HCT116 (cell line): ENCODE measurements at regions not wholly inside any gene's neighbourhood (a gene's known extent, or its start where the extent isn't known, plus 50 kb on each side); places are given as distances from the start of the nearest gene placed in this dataset.

Source experiments
- ATAC-seq: fragments of 200-7000 bp; cut with Tn5 transposase; 2 replicates; pipeline ENCODE4 v1.9.1; 2020; ENCODE audit warnings: mild to moderate bottlenecking, moderate library complexity
- BruUV-seq: library from RNA; stranded (reverse); fragments of 400-500 nt; replicated peaks from 2 replicates; lab custom pipeline; 2021; lab: Mats Ljungman, UMichigan
- CTCF ChIA-PET: fragments of 300-600 bp; sonication (Branson Sonifier 250); formaldehyde crosslinking; loops from one replicate; lab custom pipeline; 2021; ENCODE audit warnings: antibody characterized with exemption; lab: Charles Lee
- POLR2A ChIA-PET: fragments of 300-600, 350-600 bp; sonication (Branson Sonifier 250); formaldehyde crosslinking; loops from one replicate; lab custom pipeline; 2021; ENCODE audit warnings: antibody characterized with exemption; lab: Charles Lee
- RAD21 ChIA-PET, 2 experiments: fragments of 300-600 bp; sonication (Branson Sonifier 250); formaldehyde crosslinking; loops; one replicate each; lab custom pipeline; 2023; ENCODE audit warnings: low total read pairs in 2 of 2; ENCODE audit not compliant: uncharacterized antibody in 2 of 2, unreplicated experiment in 2 of 2, low non-redundant PET in 1 of 2; lab: Charles Lee
- DNase-seq: peaks from one replicate; pipeline ENCODE4 v3.0.0-alpha.2; 2010; ENCODE audit warnings: low read depth, low spot score
- H2AFZ ChIP-seq: fragments of 200-600 bp; shearing (Covaris generic), sonication (generic); 2 replicates; pipeline ENCODE4 v1.6.1; 2017; ENCODE audit warnings: low read depth, mixed run types, mixed read lengths, antibody characterized with exemption, low read length; ENCODE audit not compliant: poor library complexity, severe bottlenecking
- H3K27ac ChIP-seq: 2 replicates; pipeline ENCODE4 v1.5.1; 2012; ENCODE audit warnings: low read depth, low read length
- H3K27me3 ChIP-seq: fragments of 200-600 bp; sonication (generic); 2 replicates; pipeline ENCODE4 v1.6.1; 2016; ENCODE audit warnings: mixed run types, low read length, mixed read lengths; ENCODE audit not compliant: insufficient read depth
- H3K36me3 ChIP-seq, 2 experiments: fragments of 200-500 bp in 1 of 2; fragments of 200-600 bp in 1 of 2; sonication (Bioruptor generic) in 1 of 2; sonication (generic) in 1 of 2; 2 replicates each; pipeline versions ENCODE4 v1.5.1 to v1.6.1; 2014 to 2016; ENCODE audit warnings: low read length in 2 of 2, inconsistent platforms in 1 of 2, mixed read lengths in 1 of 2, mixed run types in 1 of 2; ENCODE audit not compliant: insufficient read depth in 2 of 2, control insufficient read depth in 1 of 2
- H3K4me1 ChIP-seq, 2 experiments: fragments of 200-600 bp in 1 of 2; sonication (generic) in 1 of 2; 2 replicates each; pipeline versions ENCODE4 v1.5.1 to v1.6.1; 2012 to 2017; ENCODE audit warnings: low read length in 2 of 2, inconsistent platforms in 1 of 2, mild to moderate bottlenecking in 1 of 2, mixed read lengths in 1 of 2, mixed run types in 1 of 2, moderate library complexity in 1 of 2; ENCODE audit not compliant: insufficient read depth in 2 of 2, control insufficient read depth in 1 of 2
- H3K4me2 ChIP-seq: fragments of 200-600 bp; sonication (generic); 2 replicates; pipeline ENCODE4 v1.6.1; 2017; ENCODE audit warnings: mixed run types, low read length, mixed read lengths
- H3K4me3 ChIP-seq, 2 experiments: fragments of 200-600 bp in 1 of 2; sonication (generic) in 1 of 2; replicated peaks in 1 of 2; 2 replicates each; pipeline ENCODE4 v1.5.1; 2011 to 2016; ENCODE audit warnings: low read length in 2 of 2, control low read depth in 1 of 2, low read depth in 1 of 2, mild to moderate bottlenecking in 1 of 2, mixed read lengths in 1 of 2, mixed run types in 1 of 2
- H3K79me2 ChIP-seq: fragments of 200-600 bp; sonication (generic); 2 replicates; pipeline ENCODE4 v1.6.1; 2017; ENCODE audit warnings: mild to moderate bottlenecking, mixed run types, low read length, moderate library complexity, mixed read lengths; ENCODE audit not compliant: insufficient read depth
- H3K9ac ChIP-seq: fragments of 200-600 bp; sonication (generic); 2 replicates; pipeline ENCODE4 v1.6.1; 2016; ENCODE audit warnings: low read length, mixed read lengths
- H3K9me2 ChIP-seq: fragments of 200-600 bp; sonication (generic), shearing (Covaris generic); 2 replicates; pipeline ENCODE4 v1.6.1; 2017; ENCODE audit warnings: mixed run types, mild to moderate bottlenecking, moderate library complexity; ENCODE audit not compliant: insufficient read depth
- H3K9me3 ChIP-seq, 2 experiments: fragments of 200-500 bp in 1 of 2; fragments of 200-600 bp in 1 of 2; sonication (Bioruptor generic) in 1 of 2; sonication (generic) in 1 of 2; 2 replicates each; pipeline ENCODE4 v1.6.1; 2014 to 2017; ENCODE audit warnings: low read length in 2 of 2, mixed read lengths in 2 of 2, inconsistent platforms in 1 of 2, low read depth in 1 of 2, mild to moderate bottlenecking in 1 of 2, mixed run types in 1 of 2, moderate library complexity in 1 of 2; ENCODE audit not compliant: control insufficient read depth in 1 of 2, insufficient read depth in 1 of 2
- H4K20me1 ChIP-seq: fragments of 200-600 bp; sonication (generic), shearing (Covaris generic); 2 replicates; pipeline ENCODE4 v1.6.1; 2017; ENCODE audit warnings: mixed run types, mild to moderate bottlenecking, moderate library complexity; ENCODE audit not compliant: insufficient read depth
- CBX3 ChIP-seq: IDR thresholded peaks from 2 replicates; pipeline ENCODE4 v1.6.1; 2012; ENCODE audit warnings: low read depth
- CEBPB ChIP-seq: IDR thresholded peaks from 2 replicates; pipeline ENCODE4 v1.6.1; 2012; ENCODE audit warnings: low read depth
- CTCF ChIP-seq, 3 experiments: fragments of 200-600 bp in 1 of 3; sonication (generic) in 1 of 3; IDR thresholded peaks in 2 of 3; conservative IDR thresholded peaks in 1 of 3; 2 replicates each; pipeline ENCODE4 v1.5.1; 2012 to 2017; ENCODE audit warnings: low read depth in 2 of 3, low read length in 2 of 3, antibody characterized with exemption in 1 of 3, borderline replicate concordance in 1 of 3, control low read depth in 1 of 3, mild to moderate bottlenecking in 1 of 3, mixed read lengths in 1 of 3, mixed run types in 1 of 3, moderate library complexity in 1 of 3; ENCODE audit not compliant: insufficient read depth in 1 of 3
- ELF1 ChIP-seq: IDR thresholded peaks from 2 replicates; pipeline ENCODE4 v1.6.1; 2012; ENCODE audit warnings: low read depth, borderline replicate concordance
- EZH2 ChIP-seq: fragments of 200-600 bp; sonication (generic); IDR thresholded peaks from 2 replicates; pipeline ENCODE4 v1.6.1; 2017; ENCODE audit warnings: antibody characterized with exemption, mixed run types
- FOSL1 ChIP-seq: IDR thresholded peaks from 2 replicates; pipeline ENCODE4 v1.6.1; 2012; ENCODE audit warnings: low read depth
- JUND ChIP-seq: IDR thresholded peaks from 2 replicates; pipeline ENCODE4 v1.6.1; 2012
- POLR2A ChIP-seq: IDR thresholded peaks from 2 replicates; pipeline ENCODE4 v1.7.0; 2011; ENCODE audit warnings: borderline replicate concordance; ENCODE audit not compliant: insufficient read depth, insufficient read length; ENCODE audit errors: extremely low read depth
- POLR2AphosphoS5 ChIP-seq: IDR thresholded peaks from 2 replicates; pipeline ENCODE4 v1.6.1; 2011; ENCODE audit warnings: mild to moderate bottlenecking, low read depth, low read length, moderate library complexity
- RAD21 ChIP-seq: IDR thresholded peaks from 2 replicates; pipeline ENCODE4 v1.6.1; 2012; ENCODE audit warnings: low read depth, mild to moderate bottlenecking
- SP1 ChIP-seq: IDR thresholded peaks from 2 replicates; pipeline ENCODE4 v1.6.1; 2012; ENCODE audit warnings: low read depth
- TCF7L2 ChIP-seq: IDR thresholded peaks from 2 replicates; pipeline ENCODE4 v1.7.0; 2011; ENCODE audit warnings: borderline replicate concordance, inconsistent platforms; ENCODE audit not compliant: insufficient read depth, insufficient read length; ENCODE audit errors: extremely low read depth
- intact Hi-C: fragments of 100-400 bp; cut with micrococcal nuclease; formaldehyde crosslinking; loops from 2 replicates; pipeline ENCODE4 v1.10.0; 2022
- TF ChIP-seq, protein P1 (sequence below): IDR thresholded peaks from 2 replicates; pipeline ENCODE4 v1.6.1; 2012; ENCODE audit warnings: low read depth
- TF ChIP-seq, protein P2 (sequence below): IDR thresholded peaks from 2 replicates; pipeline ENCODE4 v1.6.1; 2011; ENCODE audit warnings: mild to moderate bottlenecking, low read length, moderate library complexity; ENCODE audit not compliant: insufficient replicate concordance; ENCODE audit errors: extremely low read depth

- TF ChIP-seq SP1 = no peak
- no peak for TF ChIP-seq EZH2
- no peak for TF ChIP-seq CEBPB
- TF ChIP-seq RAD21 = no peak
- TF ChIP-seq CBX3 = no peak
- TF ChIP-seq, all 23 proteins: peak for 0
- no peak overlapping the region for H3K4me2 ChIP-seq
- ATAC-seq (no peak), DNase-seq (no peak)
- no peaks in the 10 kb centered on the region for H3K9me3 ChIP-seq
- H3K9ac ChIP-seq = no peak overlapping the region
- intact Hi-C loops = no loop called here
- H3K9me2 ChIP-seq = no peaks in the 10 kb centered on the region
- RAD21 ChIA-PET = no interaction called here
- no peaks in the 10 kb centered on the region for H3K27me3 ChIP-seq
- no peak overlapping the region for H2AFZ ChIP-seq
- POLR2A ChIA-PET = no interaction called here
- H3K27ac ChIP-seq = no peak overlapping the region
- CTCF ChIA-PET = no interaction called here
- H4K20me1 ChIP-seq = no peaks in the 10 kb centered on the region
- H3K79me2 ChIP-seq = no peaks in the 10 kb centered on the region
- H3K4me1 ChIP-seq = peaks cover 0 to 6% of the 10 kb centered on the region in 2 experiments; a peak in 2 of 4 replicates
- no TSS peak for BruUV-seq
- no peaks in the 10 kb centered on the region for H3K36me3 ChIP-seq
- H3K4me3 ChIP-seq = no peak overlapping the region
Observed at GRCh38 chr7:83850125-83850524, 201.2 kb upstream of the SEMA3E start.

GRCh38 chr7:83849131-83849530, 200.2 kb upstream of the SEMA3E start:
- BruUV-seq = no TSS peak
- ChIA-PET POLR2A (no interaction called here), CTCF (no interaction called here), RAD21 (no interaction called here)
- H3K79me2 ChIP-seq = no peaks in the 10 kb centered on the region
- H4K20me1 ChIP-seq = no peaks in the 10 kb centered on the region
- DNase-seq (no peak), ATAC-seq (no peak)
- no peaks in the 10 kb centered on the region for H3K36me3 ChIP-seq
- H3K27ac ChIP-seq = no peak overlapping the region
- H2AFZ ChIP-seq = no peak overlapping the region
- no peak overlapping the region for H3K4me3 ChIP-seq
- no peak overlapping the region for H3K4me2 ChIP-seq
- intact Hi-C loops = no loop called here
- H3K27me3 ChIP-seq = no peaks in the 10 kb centered on the region
- H3K9me3 ChIP-seq = no peaks in the 10 kb centered on the region
- H3K9ac ChIP-seq = no peak overlapping the region
- peaks cover 0 to 6% of the 10 kb centered on the region in 2 experiments; a peak in 2 of 4 replicates for H3K4me1 ChIP-seq
- no peaks in the 10 kb centered on the region for H3K9me2 ChIP-seq
- TF ChIP-seq TCF7L2 = no peak
- no peak for TF ChIP-seq EZH2
- TF ChIP-seq, protein P1, sequence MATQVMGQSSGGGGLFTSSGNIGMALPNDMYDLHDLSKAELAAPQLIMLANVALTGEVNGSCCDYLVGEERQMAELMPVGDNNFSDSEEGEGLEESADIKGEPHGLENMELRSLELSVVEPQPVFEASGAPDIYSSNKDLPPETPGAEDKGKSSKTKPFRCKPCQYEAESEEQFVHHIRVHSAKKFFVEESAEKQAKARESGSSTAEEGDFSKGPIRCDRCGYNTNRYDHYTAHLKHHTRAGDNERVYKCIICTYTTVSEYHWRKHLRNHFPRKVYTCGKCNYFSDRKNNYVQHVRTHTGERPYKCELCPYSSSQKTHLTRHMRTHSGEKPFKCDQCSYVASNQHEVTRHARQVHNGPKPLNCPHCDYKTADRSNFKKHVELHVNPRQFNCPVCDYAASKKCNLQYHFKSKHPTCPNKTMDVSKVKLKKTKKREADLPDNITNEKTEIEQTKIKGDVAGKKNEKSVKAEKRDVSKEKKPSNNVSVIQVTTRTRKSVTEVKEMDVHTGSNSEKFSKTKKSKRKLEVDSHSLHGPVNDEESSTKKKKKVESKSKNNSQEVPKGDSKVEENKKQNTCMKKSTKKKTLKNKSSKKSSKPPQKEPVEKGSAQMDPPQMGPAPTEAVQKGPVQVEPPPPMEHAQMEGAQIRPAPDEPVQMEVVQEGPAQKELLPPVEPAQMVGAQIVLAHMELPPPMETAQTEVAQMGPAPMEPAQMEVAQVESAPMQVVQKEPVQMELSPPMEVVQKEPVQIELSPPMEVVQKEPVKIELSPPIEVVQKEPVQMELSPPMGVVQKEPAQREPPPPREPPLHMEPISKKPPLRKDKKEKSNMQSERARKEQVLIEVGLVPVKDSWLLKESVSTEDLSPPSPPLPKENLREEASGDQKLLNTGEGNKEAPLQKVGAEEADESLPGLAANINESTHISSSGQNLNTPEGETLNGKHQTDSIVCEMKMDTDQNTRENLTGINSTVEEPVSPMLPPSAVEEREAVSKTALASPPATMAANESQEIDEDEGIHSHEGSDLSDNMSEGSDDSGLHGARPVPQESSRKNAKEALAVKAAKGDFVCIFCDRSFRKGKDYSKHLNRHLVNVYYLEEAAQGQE = no peak
- no peak for TF ChIP-seq POLR2A
- TF ChIP-seq POLR2AphosphoS5 = no peak
- no peak for TF ChIP-seq ELF1
- no peak for TF ChIP-seq CTCF (IDR thresholded peaks at IDR 0.05 in 2 of 3, conservative IDR thresholded peaks at IDR 0.05 in 1 of 3; ENCODE audit: borderline replicate concordance in 1 of 3, insufficient read depth in 1 of 3, low read depth in 2 of 3, low read length in 2 of 3)
- TF ChIP-seq FOSL1 = no peak
- TF ChIP-seq RAD21 = no peak
- TF ChIP-seq JUND = no peak
- TF ChIP-seq, protein P2, sequence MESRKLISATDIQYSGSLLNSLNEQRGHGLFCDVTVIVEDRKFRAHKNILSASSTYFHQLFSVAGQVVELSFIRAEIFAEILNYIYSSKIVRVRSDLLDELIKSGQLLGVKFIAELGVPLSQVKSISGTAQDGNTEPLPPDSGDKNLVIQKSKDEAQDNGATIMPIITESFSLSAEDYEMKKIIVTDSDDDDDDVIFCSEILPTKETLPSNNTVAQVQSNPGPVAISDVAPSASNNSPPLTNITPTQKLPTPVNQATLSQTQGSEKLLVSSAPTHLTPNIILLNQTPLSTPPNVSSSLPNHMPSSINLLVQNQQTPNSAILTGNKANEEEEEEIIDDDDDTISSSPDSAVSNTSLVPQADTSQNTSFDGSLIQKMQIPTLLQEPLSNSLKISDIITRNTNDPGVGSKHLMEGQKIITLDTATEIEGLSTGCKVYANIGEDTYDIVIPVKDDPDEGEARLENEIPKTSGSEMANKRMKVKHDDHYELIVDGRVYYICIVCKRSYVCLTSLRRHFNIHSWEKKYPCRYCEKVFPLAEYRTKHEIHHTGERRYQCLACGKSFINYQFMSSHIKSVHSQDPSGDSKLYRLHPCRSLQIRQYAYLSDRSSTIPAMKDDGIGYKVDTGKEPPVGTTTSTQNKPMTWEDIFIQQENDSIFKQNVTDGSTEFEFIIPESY = no peak
